Ovary (tissue), 7 donors: ENCODE measurements at regions not wholly inside any gene's neighbourhood (a gene's known extent, or its start where the extent isn't known, plus 50 kb on each side); places are given as distances from the start of the nearest gene placed in this dataset.
A peak's percentile ranks its signal among the peaks of the same experiment; 100 is the strongest.
"Not testable (repeated sequence)": the region's sequence is repeated elsewhere in the genome, so short reads cannot be mapped to it uniquely, and the experiment has no call there.

ENCODE experiments used
- DNase-seq, 5 donors: peaks; one replicate each; pipeline ENCODE4 v3.0.0-alpha.2; 2019 to 2020
- H3K27ac ChIP-seq, 2 donors: fragments of 200-600 bp; one replicate each; pipeline versions ENCODE4 v1.5.1 to v1.8.0; 2019 to 2022
- H3K27me3 ChIP-seq: fragments of 200-600 bp; one replicate; pipeline ENCODE4 v1.8.0; 2022
- H3K36me3 ChIP-seq: fragments of 200-600 bp; sonication (generic); one replicate; pipeline ENCODE4 v1.5.1; 2019
- H3K4me1 ChIP-seq: one replicate; pipeline ENCODE4 v1.8.1; 2013; ENCODE audit warnings: mild to moderate bottlenecking, moderate library complexity; ENCODE audit not compliant: insufficient read depth
- H3K4me3 ChIP-seq: fragments of 200-600 bp; sonication (generic); one replicate; pipeline ENCODE4 v1.5.1; 2017
- H3K9me3 ChIP-seq, 2 donors: fragments of 200-600 bp in 1 of 2; sonication (generic) in 1 of 2; one replicate each; pipeline versions ENCODE4 v1.5.1 to v1.8.1; 2013 to 2019; ENCODE audit warnings: mild to moderate bottlenecking in 1 of 2, moderate library complexity in 1 of 2
- WGBS, 3 donors: extraction: QIAGEN DNeasy Blood & Tissue Kit in 1 of 3; methylation state at CpG; one replicate each; pipeline versions ENCODE4 v1.1.5 to v1.1.7; 2013 to 2017; 5-methylcytosine and 5-hydroxymethylcytosine counted together
- intact Hi-C, 4 donors: fragments of 100-400 bp; cut with DNase I; formaldehyde crosslinking; loops; one replicate each; pipeline versions ENCODE4 v1.11.0 to v1.15.1; 2022 to 2023
- donor health status: DM: no; HTN: no; CAD: no; lungs with moderate emphysema.
- donor health status: DM: no; HTN: no; CAD: no.
- donor health status: Bipolar disorder and iron deficiency.
- donor health status: DM: no; HTN: no; CAD: no.
- donor health status: DM: yes; HTN: yes; CAD: no.

DNA sequence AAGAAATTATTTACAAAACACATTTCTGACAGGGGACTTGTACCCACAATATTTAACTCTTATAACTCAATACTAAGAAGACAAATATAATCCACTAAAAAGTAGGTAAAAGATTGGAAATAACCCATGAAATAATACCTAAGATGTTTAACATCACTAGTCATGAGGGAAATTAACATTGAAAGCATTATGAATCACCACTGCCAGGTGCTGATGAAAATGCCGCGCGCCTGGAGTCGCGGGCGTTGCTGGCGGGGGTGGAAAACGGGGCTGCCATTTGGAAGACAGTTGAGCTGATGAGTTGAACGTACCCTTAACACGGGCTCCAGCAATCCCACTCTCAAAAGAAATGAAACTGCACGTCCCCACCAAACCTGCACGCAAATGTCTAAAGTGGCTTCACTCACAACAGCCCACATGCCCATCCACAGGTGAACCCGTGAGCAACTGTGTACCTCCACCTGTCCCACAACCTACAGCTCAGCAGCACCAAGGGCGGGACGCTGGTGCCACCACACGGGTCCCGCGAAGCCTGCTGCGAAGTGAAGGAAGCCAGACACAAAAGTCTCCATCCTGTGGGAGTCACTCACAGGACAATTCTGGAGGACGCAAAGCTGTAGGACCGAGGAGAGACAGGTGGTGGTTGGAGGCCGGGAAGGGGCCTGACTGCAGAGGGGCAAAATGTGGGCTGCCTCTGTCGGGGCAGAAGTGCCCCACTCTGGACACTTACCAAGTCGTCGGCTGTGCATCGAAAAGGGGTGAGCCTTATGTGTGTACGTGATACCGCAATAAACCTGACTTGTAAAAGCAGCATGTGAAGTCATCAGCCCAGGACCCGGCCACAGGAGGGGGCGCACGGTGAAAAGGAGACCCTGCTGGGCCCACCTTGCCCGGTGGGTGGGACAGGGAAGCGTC lies 199.5 kb upstream of the ZNF469 start:
- H3K9me3 ChIP-seq, H3K4me1 ChIP-seq, H3K27me3 ChIP-seq, intact Hi-C loops, H3K4me3 ChIP-seq, H3K27ac ChIP-seq, H3K36me3 ChIP-seq: not testable (repeated sequence)
- peak in 3 of 5 donors; percentile 3 to 14 (median 8) for DNase-seq
- WGBS, 3 donors: 79 to 92% (median 92%) methylated on average over 33 of the region's 33 CpGs

DNA sequence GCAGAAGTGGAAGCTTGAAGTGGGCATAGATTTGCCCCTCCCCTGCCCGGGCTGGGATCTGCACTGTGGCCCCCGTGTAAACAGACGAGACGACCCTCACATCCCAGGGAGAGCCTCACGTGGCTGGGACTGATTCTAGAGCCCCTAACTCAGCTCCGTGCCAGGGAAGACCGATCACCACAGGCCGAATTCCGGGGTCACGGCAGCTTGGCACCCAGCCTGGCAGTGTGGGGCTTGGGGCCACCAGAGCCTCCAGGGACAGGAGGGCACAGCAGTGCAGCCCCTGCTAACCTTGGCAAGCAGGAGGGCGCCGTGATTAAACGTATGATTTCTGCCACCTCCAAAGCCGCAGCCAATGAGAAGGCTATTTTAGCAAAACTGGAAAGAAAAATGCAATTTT lies 198.7 kb upstream of the ZNF469 start:
- H3K4me1 ChIP-seq, intact Hi-C loops, H3K36me3 ChIP-seq, H3K27me3 ChIP-seq, H3K4me3 ChIP-seq, H3K9me3 ChIP-seq, H3K27ac ChIP-seq: not testable (repeated sequence)
- DNase-seq: peak in 2 of 5 donors; percentile 3 to 17
- WGBS, 3 donors: 79 to 97% (median 86%) methylated on average over 6 to 9 of the region's 14 CpGs

DNA sequence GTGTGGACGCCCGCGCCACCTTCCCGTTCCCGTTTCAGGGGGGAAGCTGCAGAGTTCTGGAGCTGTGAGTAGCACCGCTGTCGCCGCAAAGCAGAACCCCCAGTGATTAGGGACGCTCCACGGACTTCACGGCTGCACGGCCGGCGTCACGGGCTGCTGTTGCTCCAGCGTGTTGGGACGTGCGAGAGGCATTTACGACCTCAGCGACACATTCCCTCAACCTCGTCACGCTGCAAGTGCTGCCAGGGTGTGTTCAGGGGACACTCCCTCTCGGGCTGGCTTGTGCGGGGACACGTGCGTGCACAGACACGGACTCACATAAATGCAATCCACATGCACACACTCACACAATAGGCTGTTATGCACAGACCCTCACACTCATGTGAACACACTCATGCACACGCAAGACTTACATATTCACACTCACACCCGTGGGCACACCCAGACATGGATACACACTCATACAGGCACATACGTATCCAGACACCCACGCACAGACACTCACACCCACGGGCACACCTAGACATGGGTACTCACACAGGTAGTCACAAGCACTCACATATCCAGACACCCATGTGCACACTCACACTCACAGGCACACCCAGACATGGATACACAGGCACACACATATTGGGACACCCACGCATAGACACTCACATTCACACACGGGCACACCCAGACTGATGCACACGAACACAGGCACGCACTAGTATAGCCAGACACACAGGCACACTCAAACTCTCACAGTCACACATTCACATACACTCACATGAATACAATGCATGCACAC lies 198.0 kb upstream of the ZNF469 start:
- WGBS, 3 donors: 92 to 96% (median 95%) methylated on average over 16 to 33 of the region's 36 CpGs
- H3K4me1 ChIP-seq, H3K9me3 ChIP-seq, H3K27ac ChIP-seq, H3K27me3 ChIP-seq, H3K36me3 ChIP-seq, H3K4me3 ChIP-seq, intact Hi-C loops: not testable (repeated sequence)
- DNase-seq: peak in 2 of 5 donors; percentile 3 to 19

GRCh38 chr16:88185406-88185805 lies 197.4 kb upstream of the ZNF469 start:
- H3K27me3 ChIP-seq, DNase-seq, H3K4me1 ChIP-seq, H3K4me3 ChIP-seq, intact Hi-C loops, H3K27ac ChIP-seq, H3K36me3 ChIP-seq, H3K9me3 ChIP-seq: not testable (repeated sequence)
- WGBS, 3 donors: 86 to 97% (median 97%) methylated on average over 6 to 9 of the region's 9 CpGs

DNA sequence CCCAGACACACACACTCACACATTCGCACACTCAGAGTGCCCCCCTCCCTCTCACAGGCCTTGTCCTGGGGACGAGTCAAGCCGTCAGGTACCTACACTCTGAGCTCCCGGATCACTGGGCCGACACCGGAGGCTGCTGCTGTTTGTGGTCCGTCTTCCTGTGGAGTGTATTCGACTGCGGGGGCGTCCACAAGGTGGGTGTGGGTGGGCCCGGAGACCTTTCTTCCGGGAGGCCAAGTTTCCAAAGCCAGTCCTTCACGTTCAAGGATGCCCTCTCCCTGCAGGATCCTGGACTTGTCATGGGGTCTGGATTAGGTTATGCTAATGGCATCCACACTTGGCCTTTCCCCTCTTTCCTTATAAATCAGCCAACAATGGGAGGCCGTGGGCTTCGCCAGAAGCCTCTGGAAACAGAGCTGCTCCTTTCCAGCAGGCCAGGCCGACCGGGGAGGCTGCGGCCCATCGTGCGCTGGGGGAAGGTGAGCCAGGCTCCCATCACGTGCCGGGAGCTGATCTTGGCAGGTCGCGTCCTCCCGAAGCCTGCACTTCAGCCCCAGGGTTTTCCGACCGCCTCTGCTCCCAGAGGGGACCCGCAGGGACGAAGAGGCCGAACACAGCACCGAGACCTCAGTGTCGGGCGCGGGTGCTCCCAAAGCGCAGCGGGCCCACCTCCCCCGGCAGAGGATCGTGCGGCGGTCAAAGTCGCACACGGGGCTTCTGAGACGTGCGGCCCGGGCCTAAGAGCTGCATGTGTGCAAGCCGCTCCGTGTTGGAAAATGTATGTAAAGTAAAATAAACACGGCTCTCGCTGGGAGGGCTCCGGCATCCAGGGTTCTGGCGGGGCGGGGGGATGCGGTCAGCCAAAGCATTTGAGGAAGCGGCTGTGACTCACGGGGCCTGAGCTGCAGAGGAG lies 196.5 kb upstream of the ZNF469 start:
- H3K27me3 ChIP-seq, H3K36me3 ChIP-seq, H3K4me3 ChIP-seq, intact Hi-C loops, H3K27ac ChIP-seq, H3K4me1 ChIP-seq, H3K9me3 ChIP-seq: not testable (repeated sequence)
- WGBS, 3 donors: 71 to 86% (median 73%) methylated on average over 52 to 55 of the region's 55 CpGs
- peak in 1 of 5 donors; percentile 21 for DNase-seq

GRCh38 chr16:88186889-88187870 lies 195.6 kb upstream of the ZNF469 start:
- intact Hi-C loops, H3K4me3 ChIP-seq, H3K27me3 ChIP-seq, H3K27ac ChIP-seq, H3K9me3 ChIP-seq, H3K4me1 ChIP-seq, H3K36me3 ChIP-seq: not testable (repeated sequence)
- peak in 1 of 5 donors; percentile 8 for DNase-seq
- 76 to 81% (median 78%) methylated on average over 12 to 19 of the region's 27 CpGs for WGBS, 3 donors

- WGBS, 3 donors: 92 to 97% (median 96%) methylated on average over 7 to 12 of the region's 13 CpGs
- H3K27me3 ChIP-seq, intact Hi-C loops, H3K27ac ChIP-seq, H3K4me3 ChIP-seq, H3K9me3 ChIP-seq, H3K36me3 ChIP-seq, H3K4me1 ChIP-seq: not testable (repeated sequence)
- DNase-seq: peak in 1 of 5 donors; percentile 14
Observed at GRCh38 chr16:88188171-88188895, 194.4 kb upstream of the ZNF469 start.

GRCh38 chr16:88190592-88191095 lies 192.1 kb upstream of the ZNF469 start:
- not testable (repeated sequence) for H3K4me1 ChIP-seq, H3K27me3 ChIP-seq, H3K36me3 ChIP-seq, H3K4me3 ChIP-seq, DNase-seq, H3K27ac ChIP-seq, H3K9me3 ChIP-seq
- intact Hi-C loops: loop anchor here in 1 of 4 donors (10.0 kb wide), 1 partner anchor 194 kb away; the partner anchor contains the start of gene ZNF469
- WGBS, 3 donors: 60 to 70% (median 68%) methylated on average over 3 of the region's 3 CpGs

GRCh38 chr16:88191168-88191567 lies 191.6 kb upstream of the ZNF469 start:
- H3K27me3 ChIP-seq, H3K36me3 ChIP-seq, H3K4me3 ChIP-seq, H3K27ac ChIP-seq, H3K9me3 ChIP-seq, H3K4me1 ChIP-seq: not testable (repeated sequence)
- intact Hi-C loops: loop anchor here in 1 of 4 donors (10.0 kb wide), 1 partner anchor 194 kb away; the partner anchor contains the start of gene ZNF469
- DNase-seq: peak in 1 of 5 donors; percentile 10
- 80 to 95% (median 92%) methylated on average over 9 of the region's 9 CpGs for WGBS, 3 donors
